Prostate gland (tissue), 2 donors: ENCODE measurements at regions not wholly inside any gene's neighbourhood (a gene's known extent, or its start where the extent isn't known, plus 50 kb on each side); places are given as distances from the start of the nearest gene placed in this dataset.

Experiments used
- CTCF ChIP-seq, 4 experiments: fragments of 200-600 bp in 2 of 4; fragments of 450-650 bp in 2 of 4; sonication (generic) in 2 of 4; IDR thresholded peaks; 1 replicate in 3 of 4; 2 replicates in 1 of 4; pipeline ENCODE4 v1.5.1; 2016 to 2019; ENCODE audit warnings: antibody characterized with exemption in 4 of 4, mild to moderate bottlenecking in 2 of 4, moderate library complexity in 2 of 4
- POLR2A ChIP-seq: fragments of 450-650 bp; IDR thresholded peaks from one replicate; pipeline ENCODE4 v1.6.1; 2016; ENCODE audit warnings: antibody characterized with exemption, mild to moderate bottlenecking
- POLR2AphosphoS5 ChIP-seq: sonication (generic); formaldehyde crosslinking; IDR thresholded peaks from one replicate; pipeline ENCODE4 v1.6.1; 2017; ENCODE audit warnings: antibody characterized with exemption

- TF ChIP-seq CTCF (IDR thresholded peaks at IDR 0.05) (no peak), POLR2AphosphoS5 (no peak), POLR2A (no peak)
Observed at GRCh38 chrX:714131-714530, 83.5 kb downstream of the SHOX start.
